Body of pancreas (tissue), 4 donors: ENCODE measurements at regions not wholly inside any gene's neighbourhood (a gene's known extent, or its start where the extent isn't known, plus 50 kb on each side); places are given as distances from the start of the nearest gene placed in this dataset.

Source experiments
- POLR2A ChIP-seq, 3 donors: fragments of 450-650 bp; IDR thresholded peaks; one replicate each; pipeline ENCODE4 v1.6.1; 2016; ENCODE audit warnings: antibody characterized with exemption in 3 of 3, mild to moderate bottlenecking in 2 of 3
- TF ChIP-seq, protein P1 (sequence below), 7 experiments: fragments of 450-650 bp in 4 of 7; fragments of 200-600 bp in 3 of 7; sonication (generic) in 3 of 7; IDR thresholded peaks; one replicate each; pipeline ENCODE4 v1.5.1; 2016 to 2019; ENCODE audit warnings: antibody characterized with exemption in 7 of 7

DNA sequence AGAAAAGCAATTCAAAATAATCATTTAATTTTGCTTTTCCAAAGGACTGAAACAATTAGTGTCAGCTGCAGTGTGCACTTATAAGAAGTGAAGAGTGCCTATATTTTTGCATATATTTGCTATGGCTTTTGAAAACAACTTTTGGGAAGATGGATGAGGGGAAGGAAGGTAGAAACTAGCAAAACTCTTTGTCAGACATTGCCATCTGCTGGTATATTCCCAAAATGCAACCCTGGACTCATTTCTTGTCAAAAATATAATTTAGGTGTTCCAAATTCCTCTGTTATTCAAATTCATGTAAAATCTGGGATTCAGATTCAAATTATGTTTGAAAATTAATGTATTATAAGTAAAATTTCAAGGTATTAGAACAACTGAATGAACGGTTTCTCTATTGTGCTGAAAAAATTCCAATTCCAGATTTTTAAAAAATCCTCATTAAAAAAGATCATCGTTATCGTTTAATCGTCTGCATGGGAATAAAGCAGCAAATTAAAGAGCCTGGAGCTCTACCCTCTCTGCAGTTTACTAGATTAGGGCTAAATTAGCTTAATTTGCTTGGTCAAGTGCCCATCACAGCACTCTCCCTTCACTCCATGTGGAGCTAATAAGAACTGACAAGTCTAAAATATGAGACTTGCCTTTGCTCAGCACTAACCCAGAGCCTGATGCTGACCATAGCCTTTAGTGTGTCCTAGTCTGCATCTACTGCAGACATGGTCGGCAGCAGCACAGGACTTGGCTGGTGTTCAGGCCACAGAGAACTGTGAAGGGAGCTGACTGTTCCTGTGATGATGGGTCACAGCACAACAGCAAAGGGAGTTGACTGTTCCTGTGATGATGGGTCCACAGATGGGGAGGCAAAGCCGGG is 67.9 kb upstream of the MITF start:
- TF ChIP-seq, protein P1, sequence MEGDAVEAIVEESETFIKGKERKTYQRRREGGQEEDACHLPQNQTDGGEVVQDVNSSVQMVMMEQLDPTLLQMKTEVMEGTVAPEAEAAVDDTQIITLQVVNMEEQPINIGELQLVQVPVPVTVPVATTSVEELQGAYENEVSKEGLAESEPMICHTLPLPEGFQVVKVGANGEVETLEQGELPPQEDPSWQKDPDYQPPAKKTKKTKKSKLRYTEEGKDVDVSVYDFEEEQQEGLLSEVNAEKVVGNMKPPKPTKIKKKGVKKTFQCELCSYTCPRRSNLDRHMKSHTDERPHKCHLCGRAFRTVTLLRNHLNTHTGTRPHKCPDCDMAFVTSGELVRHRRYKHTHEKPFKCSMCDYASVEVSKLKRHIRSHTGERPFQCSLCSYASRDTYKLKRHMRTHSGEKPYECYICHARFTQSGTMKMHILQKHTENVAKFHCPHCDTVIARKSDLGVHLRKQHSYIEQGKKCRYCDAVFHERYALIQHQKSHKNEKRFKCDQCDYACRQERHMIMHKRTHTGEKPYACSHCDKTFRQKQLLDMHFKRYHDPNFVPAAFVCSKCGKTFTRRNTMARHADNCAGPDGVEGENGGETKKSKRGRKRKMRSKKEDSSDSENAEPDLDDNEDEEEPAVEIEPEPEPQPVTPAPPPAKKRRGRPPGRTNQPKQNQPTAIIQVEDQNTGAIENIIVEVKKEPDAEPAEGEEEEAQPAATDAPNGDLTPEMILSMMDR (IDR thresholded peaks at IDR 0.05): peak; percentile 47 to 71 (median 69)
- no peak for TF ChIP-seq POLR2A (IDR thresholded peaks at IDR 0.05)
